Keratinocyte (primary cell): ENCODE measurements at regions not wholly inside any gene's neighbourhood (a gene's known extent, or its start where the extent isn't known, plus 50 kb on each side); places are given as distances from the start of the nearest gene placed in this dataset.

Source experiments
- DNase-seq: peaks from one replicate; pipeline ENCODE4 v3.0.0-alpha.2; 2011; ENCODE audit warnings: low read depth, missing footprints, low spot score
- FAIRE-seq: peaks from 2 replicates; lab custom pipeline; 2011; peaks lifted over from hg19 to GRCh38; lab: Jason Lieb, UNC
- H2AFZ ChIP-seq: 2 replicates; pipeline ENCODE4 v1.6.0; 2012; ENCODE audit warnings: low read length, control low read depth, inconsistent platforms; ENCODE audit not compliant: control insufficient read depth
- H3K27ac ChIP-seq: 2 replicates; pipeline ENCODE4 v1.5.1; 2011; ENCODE audit warnings: low read length; ENCODE audit not compliant: control insufficient read depth, insufficient read depth
- H3K27me3 ChIP-seq: 3 replicates; pipeline ENCODE4 v1.6.0; 2011; ENCODE audit warnings: low read length; ENCODE audit not compliant: control insufficient read depth, insufficient read depth; ENCODE audit errors: extremely low read depth
- H3K36me3 ChIP-seq, 2 experiments: 2 replicates in 1 of 2; 3 replicates in 1 of 2; pipeline ENCODE4 v1.5.1; 2011; ENCODE audit warnings: low read length in 2 of 2, mild to moderate bottlenecking in 1 of 2; ENCODE audit not compliant: control insufficient read depth in 2 of 2, insufficient read depth in 2 of 2; ENCODE audit errors: extremely low read depth in 1 of 2
- H3K4me1 ChIP-seq: 3 replicates; pipeline ENCODE4 v1.5.1; 2011; ENCODE audit warnings: low read length; ENCODE audit not compliant: control insufficient read depth, insufficient read depth; ENCODE audit errors: extremely low read depth
- H3K4me2 ChIP-seq: 3 replicates; pipeline ENCODE4 v1.6.0; 2011; ENCODE audit warnings: low read depth, low read length; ENCODE audit not compliant: control insufficient read depth, insufficient read depth; ENCODE audit errors: extremely low read depth
- H3K4me3 ChIP-seq, 3 experiments: fragments of 200-600 bp in 1 of 3; sonication (generic) in 1 of 3; 2 replicates in 2 of 3; 3 replicates in 1 of 3; pipeline ENCODE4 v1.5.1; 2011 to 2016; ENCODE audit warnings: low read length in 3 of 3, mild to moderate bottlenecking in 3 of 3, control low read depth in 2 of 3, inconsistent platforms in 1 of 3, low read depth in 1 of 3, mixed read lengths in 1 of 3, mixed run types in 1 of 3, moderate library complexity in 1 of 3; ENCODE audit not compliant: control insufficient read depth in 2 of 3, insufficient read depth in 2 of 3; ENCODE audit errors: extremely low read depth in 1 of 3
- H3K79me2 ChIP-seq: 2 replicates; pipeline ENCODE4 v1.6.0; 2012; ENCODE audit warnings: low read length; ENCODE audit not compliant: control insufficient read depth, insufficient read depth
- H3K9ac ChIP-seq: 3 replicates; pipeline ENCODE4 v1.6.0; 2011; ENCODE audit warnings: low read length; ENCODE audit not compliant: control insufficient read depth, insufficient read depth; ENCODE audit errors: extremely low read depth
- H3K9me1 ChIP-seq: 3 replicates; pipeline ENCODE4 v1.6.0; 2011; ENCODE audit warnings: low read length; ENCODE audit not compliant: control insufficient read depth, insufficient read depth; ENCODE audit errors: extremely low read depth
- H3K9me3 ChIP-seq: 2 replicates; pipeline ENCODE4 v1.5.1; 2012; ENCODE audit warnings: low read depth, low read length; ENCODE audit not compliant: control insufficient read depth
- H4K20me1 ChIP-seq: 3 replicates; pipeline ENCODE4 v1.6.0; 2011; ENCODE audit warnings: low read length; ENCODE audit not compliant: control insufficient read depth, insufficient read depth; ENCODE audit errors: extremely low read depth
- EZH2 ChIP-seq: IDR thresholded peaks from one replicate; pipeline ENCODE4 v1.6.1; 2012; ENCODE audit warnings: inconsistent platforms, mild to moderate bottlenecking, low read length, moderate library complexity
- dilution Hi-C: fragments of 300-500 bp; cut with MboI; formaldehyde crosslinking; loops from one replicate; pipeline ENCODE4 v1.7.0; 2020; ENCODE audit warnings: low sequenced_read_pairs; ENCODE audit not compliant: extremely low pct_ligation_motif_present
- TF ChIP-seq, protein P1 (sequence below), 3 experiments: IDR thresholded peaks in 1 of 3; conservative IDR thresholded peaks in 1 of 3; optimal IDR thresholded peaks in 1 of 3; 2 replicates in 2 of 3; 3 replicates in 1 of 3; pipeline versions ENCODE3 to v1.5.1; 2011; ENCODE audit warnings: low read length in 3 of 3, mild to moderate bottlenecking in 3 of 3, moderate library complexity in 2 of 3, control low read depth in 1 of 3, inconsistent platforms in 1 of 3; ENCODE audit not compliant: insufficient read depth in 2 of 3; ENCODE audit errors: extremely low read depth in 1 of 3

DNA sequence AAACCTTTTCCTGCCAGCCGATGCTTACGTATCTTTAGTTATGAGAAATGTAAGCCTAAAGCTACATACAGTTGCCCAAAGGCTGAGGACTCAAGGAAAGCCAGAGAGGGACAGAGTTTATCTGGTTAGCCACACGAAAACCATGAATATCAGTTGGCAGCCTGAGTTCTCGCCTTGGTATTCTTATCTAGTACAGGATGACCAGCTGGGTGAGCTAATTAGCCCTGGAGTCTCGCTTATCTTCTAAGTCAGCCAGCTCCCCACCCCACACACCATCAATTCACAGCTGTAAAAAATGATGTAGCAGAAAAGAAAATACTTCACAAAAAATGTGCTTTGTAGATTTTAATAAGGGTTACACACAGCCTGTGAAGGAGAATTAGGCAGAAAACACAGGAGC, 617.5 kb upstream of the SOX11 start:
- no peaks in the 10 kb centered on the region for H3K4me1 ChIP-seq
- no peaks in the 10 kb centered on the region for H3K36me3 ChIP-seq
- no peak overlapping the region for H3K27ac ChIP-seq
- H3K9me3 ChIP-seq: no peaks in the 10 kb centered on the region
- no peaks in the 10 kb centered on the region for H3K27me3 ChIP-seq
- FAIRE-seq (no peak), DNase-seq (no peak)
- no peaks in the 10 kb centered on the region for H3K9me1 ChIP-seq
- no peaks in the 10 kb centered on the region for H3K79me2 ChIP-seq
- dilution Hi-C loops: no loop called here
- no peak overlapping the region for H3K4me3 ChIP-seq
- no peak overlapping the region for H2AFZ ChIP-seq
- no peaks in the 10 kb centered on the region for H4K20me1 ChIP-seq
- no peak for TF ChIP-seq EZH2
- TF ChIP-seq, protein P1, sequence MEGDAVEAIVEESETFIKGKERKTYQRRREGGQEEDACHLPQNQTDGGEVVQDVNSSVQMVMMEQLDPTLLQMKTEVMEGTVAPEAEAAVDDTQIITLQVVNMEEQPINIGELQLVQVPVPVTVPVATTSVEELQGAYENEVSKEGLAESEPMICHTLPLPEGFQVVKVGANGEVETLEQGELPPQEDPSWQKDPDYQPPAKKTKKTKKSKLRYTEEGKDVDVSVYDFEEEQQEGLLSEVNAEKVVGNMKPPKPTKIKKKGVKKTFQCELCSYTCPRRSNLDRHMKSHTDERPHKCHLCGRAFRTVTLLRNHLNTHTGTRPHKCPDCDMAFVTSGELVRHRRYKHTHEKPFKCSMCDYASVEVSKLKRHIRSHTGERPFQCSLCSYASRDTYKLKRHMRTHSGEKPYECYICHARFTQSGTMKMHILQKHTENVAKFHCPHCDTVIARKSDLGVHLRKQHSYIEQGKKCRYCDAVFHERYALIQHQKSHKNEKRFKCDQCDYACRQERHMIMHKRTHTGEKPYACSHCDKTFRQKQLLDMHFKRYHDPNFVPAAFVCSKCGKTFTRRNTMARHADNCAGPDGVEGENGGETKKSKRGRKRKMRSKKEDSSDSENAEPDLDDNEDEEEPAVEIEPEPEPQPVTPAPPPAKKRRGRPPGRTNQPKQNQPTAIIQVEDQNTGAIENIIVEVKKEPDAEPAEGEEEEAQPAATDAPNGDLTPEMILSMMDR (optimal IDR thresholded peaks at IDR 0.05 in 1 of 3, IDR thresholded peaks at IDR 0.05 in 1 of 3, conservative IDR thresholded peaks at IDR 0.05 in 1 of 3; ENCODE audit: extremely low read depth in 1 of 3, insufficient read depth in 2 of 3, low read length in 3 of 3): no peak
- no peak overlapping the region for H3K9ac ChIP-seq
- no peak overlapping the region for H3K4me2 ChIP-seq

DNA sequence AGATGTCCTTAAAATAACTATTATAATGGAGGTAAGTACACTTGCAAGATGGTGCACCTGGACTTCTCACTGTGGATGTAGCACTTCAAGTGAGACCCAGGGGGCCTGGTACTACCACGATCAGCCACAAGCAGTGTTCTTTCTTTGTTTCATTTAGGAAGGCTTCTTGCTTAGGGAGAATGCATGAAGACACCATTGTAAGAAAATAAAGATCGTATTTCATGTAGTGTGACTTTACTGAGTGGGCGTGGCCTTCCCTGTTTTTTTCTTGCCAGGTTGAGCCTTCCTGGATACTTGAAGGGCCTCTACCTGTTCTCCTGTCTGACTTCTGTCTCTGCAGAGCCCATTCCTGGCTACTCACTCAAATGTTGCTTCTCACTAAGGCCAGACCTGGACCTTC, 615.6 kb upstream of the SOX11 start:
- DNase-seq (no peak), FAIRE-seq (no peak)
- no peaks in the 10 kb centered on the region for H3K27me3 ChIP-seq
- H3K4me1 ChIP-seq: no peaks in the 10 kb centered on the region
- no peak overlapping the region for H3K4me3 ChIP-seq
- dilution Hi-C loops: no loop called here
- no peaks in the 10 kb centered on the region for H3K79me2 ChIP-seq
- H3K36me3 ChIP-seq: no peaks in the 10 kb centered on the region
- H3K9me3 ChIP-seq: no peaks in the 10 kb centered on the region
- no peak overlapping the region for H3K27ac ChIP-seq
- no peaks in the 10 kb centered on the region for H4K20me1 ChIP-seq
- TF ChIP-seq, protein P1 (optimal IDR thresholded peaks at IDR 0.05 in 1 of 3, IDR thresholded peaks at IDR 0.05 in 1 of 3, conservative IDR thresholded peaks at IDR 0.05 in 1 of 3; ENCODE audit: extremely low read depth in 1 of 3, insufficient read depth in 2 of 3, low read length in 3 of 3): no peak
- TF ChIP-seq EZH2: no peak
- no peak overlapping the region for H3K4me2 ChIP-seq
- H2AFZ ChIP-seq: no peak overlapping the region
- no peaks in the 10 kb centered on the region for H3K9me1 ChIP-seq
- no peak overlapping the region for H3K9ac ChIP-seq
